PC-3 (cell line): ENCODE measurements at regions not wholly inside any gene's neighbourhood (a gene's known extent, or its start where the extent isn't known, plus 50 kb on each side); places are given as distances from the start of the nearest gene placed in this dataset.

Source experiments
- EZH2 ChIP-seq: fragments of 300-600 bp; sonication (generic); IDR thresholded peaks from one replicate; pipeline ENCODE4 v1.6.1; 2017; ENCODE audit warnings: antibody characterized with exemption, mild to moderate bottlenecking, low read length; ENCODE audit not compliant: unreplicated experiment
- TF ChIP-seq, protein P1 (sequence below): fragments of 300-600 bp; sonication (generic); conservative IDR thresholded peaks from 2 replicates; pipeline ENCODE4 v1.5.1; 2017; ENCODE audit warnings: antibody characterized with exemption, low read depth, mild to moderate bottlenecking, low read length

DNA sequence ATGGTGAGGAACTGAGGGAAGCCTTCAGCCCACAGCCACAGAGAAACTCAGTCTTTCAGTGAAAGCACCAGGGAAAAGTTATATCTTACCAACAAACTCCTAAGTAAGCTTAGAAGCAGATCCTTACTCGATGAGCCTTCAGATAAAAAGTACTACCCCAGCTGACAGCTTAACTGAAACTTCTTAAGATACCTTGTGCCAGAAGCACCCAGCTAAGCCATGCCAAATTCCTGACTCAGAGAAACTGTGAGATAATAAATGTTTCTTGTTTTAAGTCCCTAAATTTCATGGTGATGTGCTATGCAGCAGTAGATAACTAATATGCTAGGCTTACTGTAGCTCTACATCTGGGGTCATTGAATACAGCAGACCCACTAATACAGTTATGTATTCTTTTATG lies 2025.0 kb downstream of the LRRC4C start:
- TF ChIP-seq, protein P1, sequence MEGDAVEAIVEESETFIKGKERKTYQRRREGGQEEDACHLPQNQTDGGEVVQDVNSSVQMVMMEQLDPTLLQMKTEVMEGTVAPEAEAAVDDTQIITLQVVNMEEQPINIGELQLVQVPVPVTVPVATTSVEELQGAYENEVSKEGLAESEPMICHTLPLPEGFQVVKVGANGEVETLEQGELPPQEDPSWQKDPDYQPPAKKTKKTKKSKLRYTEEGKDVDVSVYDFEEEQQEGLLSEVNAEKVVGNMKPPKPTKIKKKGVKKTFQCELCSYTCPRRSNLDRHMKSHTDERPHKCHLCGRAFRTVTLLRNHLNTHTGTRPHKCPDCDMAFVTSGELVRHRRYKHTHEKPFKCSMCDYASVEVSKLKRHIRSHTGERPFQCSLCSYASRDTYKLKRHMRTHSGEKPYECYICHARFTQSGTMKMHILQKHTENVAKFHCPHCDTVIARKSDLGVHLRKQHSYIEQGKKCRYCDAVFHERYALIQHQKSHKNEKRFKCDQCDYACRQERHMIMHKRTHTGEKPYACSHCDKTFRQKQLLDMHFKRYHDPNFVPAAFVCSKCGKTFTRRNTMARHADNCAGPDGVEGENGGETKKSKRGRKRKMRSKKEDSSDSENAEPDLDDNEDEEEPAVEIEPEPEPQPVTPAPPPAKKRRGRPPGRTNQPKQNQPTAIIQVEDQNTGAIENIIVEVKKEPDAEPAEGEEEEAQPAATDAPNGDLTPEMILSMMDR: no peak
- no peak for TF ChIP-seq EZH2
